ENCODE measurements at regions not wholly inside any gene's neighbourhood (a gene's known extent, or its start where the extent isn't known, plus 50 kb on each side); places are given as distances from the start of the nearest gene placed in this dataset.

GRCh38 chr18:60577457-60577856 is 204.9 kb upstream of the MC4R start:
- Mint-ChIP-seq H3K36me3 (ENCODE audit: low read depth) (no peaks in the 10 kb centered on the region), H3K27ac (no peak overlapping the region), H3K9me3 (no peaks in the 10 kb centered on the region), H3K4me1 (no peaks in the 10 kb centered on the region), H3K4me3 (no peak overlapping the region), H3K27me3 (no peaks in the 10 kb centered on the region)
- intact Hi-C loops (cut with micrococcal nuclease): no loop called here
- no peak for DNase-seq

- no peak overlapping the region for H3K4me3 Mint-ChIP-seq
- no peaks in the 10 kb centered on the region for H3K9me3 Mint-ChIP-seq
- H3K27me3 Mint-ChIP-seq: no peaks in the 10 kb centered on the region
- intact Hi-C loops (cut with micrococcal nuclease): no loop called here
- H3K4me1 Mint-ChIP-seq: no peaks in the 10 kb centered on the region
- no peaks in the 10 kb centered on the region for H3K36me3 Mint-ChIP-seq (ENCODE audit: low read depth)
- DNase-seq: no peak
- no peak overlapping the region for H3K27ac Mint-ChIP-seq
These were observed 213.1 kb upstream of the MC4R start for GRCh38 chr18:60585670-60586069.

GRCh38 chr18:60593249-60593648 is 220.7 kb upstream of the MC4R start:
- H3K9me3 Mint-ChIP-seq: no peaks in the 10 kb centered on the region
- no peak overlapping the region for H3K4me3 Mint-ChIP-seq
- DNase-seq: no peak
- no peak overlapping the region for H3K27ac Mint-ChIP-seq
- H3K36me3 Mint-ChIP-seq (ENCODE audit: low read depth): no peaks in the 10 kb centered on the region
- intact Hi-C loops (cut with micrococcal nuclease): no loop called here
- no peaks in the 10 kb centered on the region for H3K4me1 Mint-ChIP-seq
- no peaks in the 10 kb centered on the region for H3K27me3 Mint-ChIP-seq

- intact Hi-C loops (cut with micrococcal nuclease): no loop called here
- Mint-ChIP-seq H3K27ac (no peak overlapping the region), H3K4me1 (no peaks in the 10 kb centered on the region), H3K36me3 (ENCODE audit: low read depth) (no peaks in the 10 kb centered on the region), H3K9me3 (no peaks in the 10 kb centered on the region), H3K4me3 (no peak overlapping the region), H3K27me3 (no peaks in the 10 kb centered on the region)
- no peak for DNase-seq
These were observed 224.4 kb upstream of the MC4R start for GRCh38 chr18:60596928-60597327.

- no peak for DNase-seq
These were observed 226.7 kb upstream of the MC4R start for GRCh38 chr18:60599267-60599666.

GRCh38 chr18:60599995-60600394 is 227.4 kb upstream of the MC4R start:
- DNase-seq: no peak
- Mint-ChIP-seq H3K27me3 (no peaks in the 10 kb centered on the region), H3K36me3 (ENCODE audit: low read depth) (no peaks in the 10 kb centered on the region), H3K4me3 (no peak overlapping the region), H3K27ac (no peak overlapping the region), H3K9me3 (no peaks in the 10 kb centered on the region), H3K4me1 (no peaks in the 10 kb centered on the region)
- intact Hi-C loops (cut with micrococcal nuclease): no loop called here

More at GRCh38 chr18:60599267-60599666, 226.7 kb upstream of the MC4R start:
- H3K27ac Mint-ChIP-seq: no peak overlapping the region
- no peaks in the 10 kb centered on the region for H3K27me3 Mint-ChIP-seq
- H3K4me1 Mint-ChIP-seq: no peaks in the 10 kb centered on the region
- intact Hi-C loops (cut with micrococcal nuclease): no loop called here
- no peak overlapping the region for H3K4me3 Mint-ChIP-seq
- no peaks in the 10 kb centered on the region for H3K36me3 Mint-ChIP-seq (ENCODE audit: low read depth)
- H3K9me3 Mint-ChIP-seq: no peaks in the 10 kb centered on the region

GRCh38 chr18:60601249-60601648 is 228.7 kb upstream of the MC4R start:
- no peaks in the 10 kb centered on the region for H3K9me3 Mint-ChIP-seq
- H3K27me3 Mint-ChIP-seq: no peaks in the 10 kb centered on the region
- no peaks in the 10 kb centered on the region for H3K36me3 Mint-ChIP-seq (ENCODE audit: low read depth)
- DNase-seq: no peak
- no peak overlapping the region for H3K4me3 Mint-ChIP-seq
- intact Hi-C loops (cut with micrococcal nuclease): no loop called here
- H3K27ac Mint-ChIP-seq: no peak overlapping the region
- H3K4me1 Mint-ChIP-seq: no peaks in the 10 kb centered on the region

DNA sequence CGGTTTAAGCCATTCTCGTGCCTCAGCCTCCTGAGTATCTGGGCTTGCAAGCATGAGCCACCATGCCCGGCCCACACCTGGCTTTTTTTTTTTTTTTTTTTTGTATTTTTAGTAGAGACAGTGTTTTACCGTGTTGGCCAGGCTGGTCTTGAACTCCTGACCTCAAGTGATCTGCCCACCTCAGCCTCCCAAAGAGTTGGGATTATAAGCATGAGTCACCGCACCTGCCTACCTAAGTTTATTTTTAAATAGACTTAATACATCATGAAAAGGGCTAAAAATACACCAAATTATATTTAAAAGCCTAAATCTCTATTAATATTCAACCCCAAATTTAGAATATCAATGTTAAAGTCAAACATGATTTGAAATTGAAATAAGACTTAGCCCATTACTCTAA is 250.8 kb upstream of the MC4R start:
- Mint-ChIP-seq H3K9me3 (no peaks in the 10 kb centered on the region), H3K27me3 (no peaks in the 10 kb centered on the region), H3K4me3 (no peak overlapping the region), H3K4me1 (no peaks in the 10 kb centered on the region), H3K36me3 (ENCODE audit: low read depth) (no peaks in the 10 kb centered on the region), H3K27ac (no peak overlapping the region)
- DNase-seq: no peak
- intact Hi-C loops (cut with micrococcal nuclease): no loop called here

- no peak for DNase-seq
- H3K27ac Mint-ChIP-seq: no peak overlapping the region
- no peaks in the 10 kb centered on the region for H3K4me1 Mint-ChIP-seq
- intact Hi-C loops (cut with micrococcal nuclease): no loop called here
- H3K9me3 Mint-ChIP-seq: no peaks in the 10 kb centered on the region
- H3K27me3 Mint-ChIP-seq: no peaks in the 10 kb centered on the region
- H3K4me3 Mint-ChIP-seq: no peak overlapping the region
- no peaks in the 10 kb centered on the region for H3K36me3 Mint-ChIP-seq (ENCODE audit: low read depth)
These were observed 251.6 kb upstream of the MC4R start for GRCh38 chr18:60624207-60624606.

- no peaks in the 10 kb centered on the region for H3K27me3 Mint-ChIP-seq
- intact Hi-C loops (cut with micrococcal nuclease): no loop called here
- no peak for DNase-seq
- H3K4me3 Mint-ChIP-seq: no peak overlapping the region
- no peaks in the 10 kb centered on the region for H3K36me3 Mint-ChIP-seq (ENCODE audit: low read depth)
- no peaks in the 10 kb centered on the region for H3K4me1 Mint-ChIP-seq
- H3K27ac Mint-ChIP-seq: no peak overlapping the region
- no peaks in the 10 kb centered on the region for H3K9me3 Mint-ChIP-seq
These were observed 267.3 kb upstream of the MC4R start for GRCh38 chr18:60639836-60640235.

DNA sequence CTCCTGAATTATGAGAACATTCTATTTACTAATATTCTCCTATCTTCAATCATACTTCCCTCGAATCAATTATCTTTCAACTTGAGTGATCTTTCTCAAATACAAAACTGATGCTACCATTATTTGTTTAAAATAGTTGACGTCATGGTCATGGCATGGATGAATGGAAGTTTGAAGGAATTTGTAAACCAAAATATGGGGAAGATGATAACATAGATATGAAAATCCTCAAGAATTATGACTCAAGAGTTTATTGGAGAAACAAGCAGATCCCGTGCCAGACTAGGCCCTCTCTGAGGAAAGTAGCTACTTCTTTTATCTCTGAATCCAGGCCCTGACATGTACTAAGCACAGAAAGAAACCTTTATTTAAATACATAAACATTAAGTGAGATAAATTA is 270.4 kb upstream of the MC4R start:
- no peaks in the 10 kb centered on the region for H3K9me3 Mint-ChIP-seq
- no peaks in the 10 kb centered on the region for H3K4me1 Mint-ChIP-seq
- H3K27me3 Mint-ChIP-seq: no peaks in the 10 kb centered on the region
- H3K36me3 Mint-ChIP-seq (ENCODE audit: low read depth): no peaks in the 10 kb centered on the region
- no peak overlapping the region for H3K27ac Mint-ChIP-seq
- DNase-seq: no peak
- no peak overlapping the region for H3K4me3 Mint-ChIP-seq
- intact Hi-C loops (cut with micrococcal nuclease): no loop called here

DNA sequence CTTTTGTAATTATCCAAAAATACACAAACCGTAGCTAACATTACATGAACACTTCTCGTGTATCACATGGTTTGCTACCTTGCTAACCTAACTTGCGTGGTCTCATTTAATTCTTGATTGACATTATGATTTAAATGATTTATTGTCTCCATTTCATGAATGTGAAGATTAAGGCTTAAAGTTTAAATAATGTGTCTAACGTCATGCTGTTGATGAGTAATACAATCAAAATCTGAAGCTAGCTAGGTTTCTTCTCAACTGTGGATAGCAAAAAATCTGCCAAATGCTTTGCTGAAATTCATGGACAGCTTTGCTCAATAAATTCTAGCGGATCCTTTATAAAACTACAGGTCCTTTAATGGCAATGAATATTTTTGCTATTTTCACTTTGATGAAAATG is 274.1 kb upstream of the MC4R start:
- no peak overlapping the region for H3K27ac Mint-ChIP-seq
- intact Hi-C loops (cut with micrococcal nuclease): no loop called here
- no peaks in the 10 kb centered on the region for H3K9me3 Mint-ChIP-seq
- H3K27me3 Mint-ChIP-seq: no peaks in the 10 kb centered on the region
- DNase-seq: no peak
- no peaks in the 10 kb centered on the region for H3K36me3 Mint-ChIP-seq (ENCODE audit: low read depth)
- H3K4me1 Mint-ChIP-seq: no peaks in the 10 kb centered on the region
- H3K4me3 Mint-ChIP-seq: no peak overlapping the region

- Mint-ChIP-seq H3K36me3 (ENCODE audit: low read depth) (no peaks in the 10 kb centered on the region), H3K9me3 (no peaks in the 10 kb centered on the region), H3K27me3 (no peaks in the 10 kb centered on the region), H3K4me1 (no peaks in the 10 kb centered on the region), H3K4me3 (no peak overlapping the region), H3K27ac (no peak overlapping the region)
- intact Hi-C loops (cut with micrococcal nuclease): no loop called here
- no peak for DNase-seq
These were observed 276.5 kb upstream of the MC4R start for GRCh38 chr18:60649107-60649506.

DNA sequence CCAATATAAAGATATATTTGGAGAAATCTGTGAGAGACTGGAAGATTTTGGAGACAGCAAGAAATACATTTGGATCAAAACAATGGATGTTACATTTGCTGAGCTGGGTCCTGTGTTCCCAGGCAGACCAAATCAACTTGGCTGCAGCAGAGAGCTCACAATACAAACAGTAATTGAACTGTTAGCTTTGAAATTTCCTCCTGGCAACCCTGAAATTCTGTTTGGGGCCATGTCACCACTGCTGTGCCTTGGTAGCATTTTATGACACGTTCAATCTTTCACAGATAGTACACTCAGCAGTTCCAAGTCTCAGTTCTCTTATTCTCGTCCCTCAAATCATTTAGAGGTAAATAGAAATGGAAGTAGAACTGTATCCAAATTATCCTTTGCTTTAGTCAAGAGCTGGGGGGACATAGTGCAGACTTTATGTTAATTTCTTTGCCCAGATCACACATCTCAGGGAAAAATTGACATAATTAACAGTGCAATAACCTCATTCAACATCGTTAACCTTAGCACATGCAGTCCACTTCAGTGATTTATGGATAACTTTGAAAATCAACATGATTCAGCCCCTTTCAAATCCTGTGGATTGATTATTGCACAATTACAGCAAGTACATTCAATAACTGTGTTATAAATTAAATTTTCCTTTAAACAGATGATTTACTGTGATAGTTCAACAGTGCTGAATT is 277.4 kb upstream of the MC4R start:
- intact Hi-C loops (cut with micrococcal nuclease): no loop called here
- Mint-ChIP-seq H3K36me3 (ENCODE audit: low read depth) (no peaks in the 10 kb centered on the region), H3K4me1 (no peaks in the 10 kb centered on the region), H3K27me3 (no peaks in the 10 kb centered on the region), H3K27ac (no peak overlapping the region), H3K9me3 (no peaks in the 10 kb centered on the region), H3K4me3 (no peak overlapping the region)
- DNase-seq: no peak

DNA sequence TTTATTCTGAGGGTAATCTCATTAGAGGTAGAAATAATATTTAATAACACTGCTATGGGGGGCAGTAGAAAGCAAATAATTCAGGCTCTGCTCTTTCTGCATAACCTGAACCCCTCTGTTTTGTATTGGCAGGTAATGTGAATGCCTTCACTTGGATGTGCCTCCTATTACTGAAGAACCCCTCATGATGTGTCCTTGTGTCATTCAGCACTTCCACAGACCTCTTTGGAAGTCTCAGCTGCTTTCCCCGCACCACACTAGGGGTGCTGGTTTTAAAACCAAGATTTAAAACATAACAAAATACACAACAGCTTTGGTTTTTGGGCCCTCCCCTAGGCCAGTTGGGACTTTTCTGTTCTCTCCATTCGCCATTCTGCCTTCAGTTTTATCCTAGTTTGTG is 281.7 kb upstream of the MC4R start:
- Mint-ChIP-seq H3K4me3 (no peak overlapping the region), H3K36me3 (ENCODE audit: low read depth) (no peaks in the 10 kb centered on the region), H3K4me1 (no peaks in the 10 kb centered on the region), H3K9me3 (no peaks in the 10 kb centered on the region), H3K27ac (no peak overlapping the region), H3K27me3 (no peaks in the 10 kb centered on the region)
- no peak for DNase-seq
- intact Hi-C loops (cut with micrococcal nuclease): no loop called here
